Smooth muscle cell (in vitro differentiated cells): ENCODE measurements at regions not wholly inside any gene's neighbourhood (a gene's known extent, or its start where the extent isn't known, plus 50 kb on each side); places are given as distances from the start of the nearest gene placed in this dataset.

Experiments used
- DNase-seq: peaks from one replicate; lab custom pipeline; 2025; ENCODE audit not compliant: unreplicated experiment; lab: John Stamatoyannopoulos, UW
- H2AFZ ChIP-seq: fragments of 200-600 bp; sonication (generic); 2 replicates; pipeline ENCODE4 v1.6.0; 2016; ENCODE audit warnings: antibody characterized with exemption, low read depth, mild to moderate bottlenecking
- H3F3A ChIP-seq: fragments of 200-600 bp; sonication (generic); 2 replicates; pipeline ENCODE4 v1.6.0; 2017; ENCODE audit warnings: antibody characterized with exemption, low read depth
- H3K27ac ChIP-seq: fragments of 200-600 bp; sonication (generic); 2 replicates; pipeline ENCODE4 v1.5.1; 2016; ENCODE audit warnings: low read depth, mild to moderate bottlenecking
- H3K27me3 ChIP-seq: fragments of 200-600 bp; sonication (generic); 2 replicates; pipeline ENCODE4 v1.6.1; 2016; ENCODE audit warnings: low read depth, mild to moderate bottlenecking
- H3K36me3 ChIP-seq: fragments of 200-600 bp; sonication (generic); 2 replicates; pipeline ENCODE4 v1.5.1; 2016; ENCODE audit warnings: low read depth
- H3K4me1 ChIP-seq: fragments of 200-600 bp; sonication (generic); 2 replicates; pipeline ENCODE4 v1.5.1; 2016; ENCODE audit warnings: low read depth
- H3K4me2 ChIP-seq: fragments of 200-600 bp; sonication (generic); 2 replicates; pipeline ENCODE4 v1.6.0; 2016; ENCODE audit warnings: mild to moderate bottlenecking
- H3K4me3 ChIP-seq: fragments of 200-600 bp; sonication (generic); 2 replicates; pipeline ENCODE4 v1.5.1; 2016; ENCODE audit warnings: mild to moderate bottlenecking
- H3K79me2 ChIP-seq: fragments of 200-600 bp; sonication (generic); 2 replicates; pipeline ENCODE4 v1.6.0; 2016; ENCODE audit warnings: low read depth, mild to moderate bottlenecking
- H3K9ac ChIP-seq: fragments of 200-600 bp; sonication (generic); 2 replicates; pipeline ENCODE4 v1.6.0; 2016; ENCODE audit warnings: low read depth
- H3K9me3 ChIP-seq: fragments of 200-600 bp; sonication (generic); replicated peaks from 2 replicates; pipeline ENCODE4 v1.5.1; 2016; ENCODE audit warnings: low read depth
- H4K20me1 ChIP-seq: fragments of 200-600 bp; sonication (generic); 2 replicates; pipeline ENCODE4 v1.6.0; 2016; ENCODE audit warnings: low read depth
- WGBS: methylation state at CpG from one replicate; pipeline ENCODE4 v1.1.7; 2016; ENCODE audit warnings: low lambda C conversion rate; 5-methylcytosine and 5-hydroxymethylcytosine counted together
- TF ChIP-seq, protein P1 (sequence below): fragments of 200-600 bp; sonication (generic); IDR thresholded peaks from 2 replicates; pipeline ENCODE4 v1.5.1; 2017; ENCODE audit warnings: borderline replicate concordance, mild to moderate bottlenecking, antibody characterized with exemption; ENCODE audit not compliant: insufficient read depth, poor library complexity, severe bottlenecking

DNA sequence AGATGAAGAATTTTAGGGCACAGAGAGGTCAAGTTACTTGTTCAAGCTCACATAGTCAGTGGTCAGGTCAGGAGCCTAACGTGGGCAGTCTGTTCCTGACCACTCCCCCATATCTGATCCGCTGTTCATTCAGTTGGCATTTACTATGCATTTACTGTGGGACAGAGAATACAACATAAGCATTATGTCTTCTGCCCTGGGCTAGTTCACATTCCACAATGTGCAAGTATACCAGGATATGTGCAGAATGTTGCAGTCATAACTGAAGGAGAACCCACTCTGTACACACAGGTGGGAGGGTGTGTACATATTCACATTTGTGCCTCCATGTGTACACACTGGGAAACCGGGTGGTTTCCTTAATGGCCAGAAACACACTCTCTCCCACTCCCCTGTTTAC lies 309.6 kb downstream of the PRDM2 start:
- no peak for DNase-seq
- H3F3A ChIP-seq: no peaks in the 10 kb centered on the region
- no peak overlapping the region for H3K9ac ChIP-seq
- H3K4me3 ChIP-seq: no peak overlapping the region
- no peak overlapping the region for H3K4me2 ChIP-seq
- TF ChIP-seq, protein P1, sequence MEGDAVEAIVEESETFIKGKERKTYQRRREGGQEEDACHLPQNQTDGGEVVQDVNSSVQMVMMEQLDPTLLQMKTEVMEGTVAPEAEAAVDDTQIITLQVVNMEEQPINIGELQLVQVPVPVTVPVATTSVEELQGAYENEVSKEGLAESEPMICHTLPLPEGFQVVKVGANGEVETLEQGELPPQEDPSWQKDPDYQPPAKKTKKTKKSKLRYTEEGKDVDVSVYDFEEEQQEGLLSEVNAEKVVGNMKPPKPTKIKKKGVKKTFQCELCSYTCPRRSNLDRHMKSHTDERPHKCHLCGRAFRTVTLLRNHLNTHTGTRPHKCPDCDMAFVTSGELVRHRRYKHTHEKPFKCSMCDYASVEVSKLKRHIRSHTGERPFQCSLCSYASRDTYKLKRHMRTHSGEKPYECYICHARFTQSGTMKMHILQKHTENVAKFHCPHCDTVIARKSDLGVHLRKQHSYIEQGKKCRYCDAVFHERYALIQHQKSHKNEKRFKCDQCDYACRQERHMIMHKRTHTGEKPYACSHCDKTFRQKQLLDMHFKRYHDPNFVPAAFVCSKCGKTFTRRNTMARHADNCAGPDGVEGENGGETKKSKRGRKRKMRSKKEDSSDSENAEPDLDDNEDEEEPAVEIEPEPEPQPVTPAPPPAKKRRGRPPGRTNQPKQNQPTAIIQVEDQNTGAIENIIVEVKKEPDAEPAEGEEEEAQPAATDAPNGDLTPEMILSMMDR: no peak
- H3K4me1 ChIP-seq: no peaks in the 10 kb centered on the region
- H3K27me3 ChIP-seq: no peaks in the 10 kb centered on the region
- no peak overlapping the region for H3K27ac ChIP-seq
- 77% methylated on average over 3 of the region's 3 CpGs for WGBS
- no peaks in the 10 kb centered on the region for H3K36me3 ChIP-seq
- H3K9me3 ChIP-seq: no peaks in the 10 kb centered on the region
- no peaks in the 10 kb centered on the region for H3K79me2 ChIP-seq
- H4K20me1 ChIP-seq: no peaks in the 10 kb centered on the region
- H2AFZ ChIP-seq: no peak overlapping the region

DNA sequence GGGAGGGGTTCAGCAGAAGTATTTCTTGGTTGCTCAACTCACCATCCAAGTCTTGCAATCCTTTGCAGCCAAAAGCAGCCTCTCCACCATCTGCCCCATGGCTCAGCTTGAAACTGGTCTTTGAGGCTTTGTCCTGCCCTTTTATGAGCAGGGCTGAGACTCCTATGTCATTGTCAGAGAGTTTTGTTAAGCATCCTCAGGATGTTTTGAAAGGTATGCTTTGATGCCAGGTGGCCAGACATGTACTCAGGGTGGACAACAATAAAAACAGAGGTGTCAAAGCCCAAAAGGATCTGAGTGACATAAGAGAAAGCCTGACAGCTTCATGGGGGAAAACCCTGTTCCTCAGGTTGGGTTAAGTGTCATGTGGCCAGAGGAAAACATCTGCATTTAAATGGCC lies 310.5 kb downstream of the PRDM2 start:
- H3K9me3 ChIP-seq: no peaks in the 10 kb centered on the region
- H2AFZ ChIP-seq: no peak overlapping the region
- H3K36me3 ChIP-seq: no peaks in the 10 kb centered on the region
- no peak overlapping the region for H3K9ac ChIP-seq
- DNase-seq: no peak
- TF ChIP-seq, protein P1: no peak
- no peak overlapping the region for H3K4me3 ChIP-seq
- H3K27ac ChIP-seq: no peak overlapping the region
- H4K20me1 ChIP-seq: no peaks in the 10 kb centered on the region
- no peak overlapping the region for H3K4me2 ChIP-seq
- H3K79me2 ChIP-seq: no peaks in the 10 kb centered on the region
- H3K4me1 ChIP-seq: no peaks in the 10 kb centered on the region
- H3F3A ChIP-seq: no peaks in the 10 kb centered on the region
- H3K27me3 ChIP-seq: no peaks in the 10 kb centered on the region

DNA sequence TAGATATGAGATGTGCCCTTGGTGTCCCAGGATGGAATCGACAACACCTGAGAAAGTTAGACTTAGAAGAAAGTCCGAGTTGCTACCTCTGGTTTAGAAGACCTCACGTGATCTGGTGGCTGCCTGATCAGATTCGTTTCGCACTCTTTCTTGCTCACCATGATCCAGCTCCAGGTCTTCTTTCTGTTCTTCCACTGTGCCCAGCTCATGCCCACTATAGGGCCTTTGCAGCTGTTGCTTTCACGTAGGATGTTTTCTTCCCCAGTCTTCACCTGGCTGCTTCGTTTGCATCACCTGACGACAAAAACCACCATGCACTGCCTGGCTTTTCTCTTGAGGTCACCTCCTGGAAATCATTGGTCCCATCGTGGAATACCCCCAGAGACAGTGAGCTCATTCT lies 311.1 kb downstream of the PRDM2 start:
- TF ChIP-seq, protein P1: no peak
- WGBS: 69% methylated on average over 9 of the region's 9 CpGs
- H3K27ac ChIP-seq: no peak overlapping the region
- no peaks in the 10 kb centered on the region for H3K27me3 ChIP-seq
- H3K4me3 ChIP-seq: no peak overlapping the region
- no peak overlapping the region for H2AFZ ChIP-seq
- no peak overlapping the region for H3K4me2 ChIP-seq
- H3K79me2 ChIP-seq: no peaks in the 10 kb centered on the region
- no peaks in the 10 kb centered on the region for H3K4me1 ChIP-seq
- H3K36me3 ChIP-seq: no peaks in the 10 kb centered on the region
- no peaks in the 10 kb centered on the region for H3K9me3 ChIP-seq
- H3F3A ChIP-seq: no peaks in the 10 kb centered on the region
- DNase-seq: no peak
- no peaks in the 10 kb centered on the region for H4K20me1 ChIP-seq
- no peak overlapping the region for H3K9ac ChIP-seq

DNA sequence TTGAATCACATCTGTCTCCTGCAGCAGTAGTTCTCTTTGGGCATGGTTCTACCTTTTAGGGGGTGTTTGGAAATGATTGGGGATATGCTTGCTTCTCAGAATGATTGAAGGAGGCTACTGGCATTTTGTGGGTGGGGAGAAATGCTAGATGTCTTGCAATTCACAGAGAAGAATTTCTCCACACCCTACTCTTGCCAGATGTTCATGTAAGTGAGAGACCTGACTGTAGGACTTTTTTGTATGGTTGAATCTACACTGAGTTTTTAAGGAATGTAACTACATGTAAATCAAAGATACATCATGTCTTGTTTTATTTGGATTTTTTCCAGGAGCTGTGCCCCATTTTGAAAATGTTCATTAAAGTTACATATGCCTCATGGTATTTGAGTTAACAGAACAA lies 311.9 kb downstream of the PRDM2 start:
- TF ChIP-seq, protein P1: no peak
- H3F3A ChIP-seq: no peaks in the 10 kb centered on the region
- no peak overlapping the region for H3K4me2 ChIP-seq
- no peaks in the 10 kb centered on the region for H3K4me1 ChIP-seq
- H3K4me3 ChIP-seq: no peak overlapping the region
- H3K27me3 ChIP-seq: no peaks in the 10 kb centered on the region
- H3K9me3 ChIP-seq: no peaks in the 10 kb centered on the region
- no peaks in the 10 kb centered on the region for H3K79me2 ChIP-seq
- no peaks in the 10 kb centered on the region for H3K36me3 ChIP-seq
- no peaks in the 10 kb centered on the region for H4K20me1 ChIP-seq
- H3K27ac ChIP-seq: no peak overlapping the region
- DNase-seq: no peak
- H3K9ac ChIP-seq: no peak overlapping the region
- no peak overlapping the region for H2AFZ ChIP-seq
